HG03108 (cell line): ENCODE measurements at regions not wholly inside any gene's neighbourhood (a gene's known extent, or its start where the extent isn't known, plus 50 kb on each side); places are given as distances from the start of the nearest gene placed in this dataset.
A peak's percentile ranks its signal among the peaks of the same experiment; 100 is the strongest.
"Not testable (repeated sequence)": the region's sequence is repeated elsewhere in the genome, so short reads cannot be mapped to it uniquely, and the experiment has no call there.

Experiments
- ATAC-seq: cut with Tn5 transposase; IDR thresholded peaks from one replicate; pipeline ENCODE4 v1.9.1; 2021; ENCODE audit warnings: moderate library complexity; ENCODE audit not compliant: unreplicated experiment

DNA sequence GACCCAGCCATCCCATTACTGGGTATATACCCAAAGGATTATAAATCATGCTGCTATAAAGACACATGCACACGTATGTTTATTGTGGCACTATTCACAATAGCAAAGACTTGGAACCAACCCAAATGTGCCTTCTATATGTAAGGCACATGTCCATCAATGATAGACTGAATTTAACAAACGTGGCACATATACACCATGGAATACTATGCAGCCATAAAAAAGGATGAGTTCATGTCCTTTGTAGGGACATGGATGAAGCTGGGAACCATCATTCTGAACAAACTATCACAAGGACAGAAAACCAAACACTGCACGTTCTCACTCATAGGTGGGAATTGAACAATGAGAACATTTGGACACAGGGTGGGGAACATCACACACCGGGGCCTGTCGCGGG lies 92.1 kb downstream of the TRIM27 start:
- ATAC-seq: not testable (repeated sequence)

GRCh38 chr6:28836703-28837102 lies 87.1 kb downstream of the TRIM27 start:
- ATAC-seq: not testable (repeated sequence)

DNA sequence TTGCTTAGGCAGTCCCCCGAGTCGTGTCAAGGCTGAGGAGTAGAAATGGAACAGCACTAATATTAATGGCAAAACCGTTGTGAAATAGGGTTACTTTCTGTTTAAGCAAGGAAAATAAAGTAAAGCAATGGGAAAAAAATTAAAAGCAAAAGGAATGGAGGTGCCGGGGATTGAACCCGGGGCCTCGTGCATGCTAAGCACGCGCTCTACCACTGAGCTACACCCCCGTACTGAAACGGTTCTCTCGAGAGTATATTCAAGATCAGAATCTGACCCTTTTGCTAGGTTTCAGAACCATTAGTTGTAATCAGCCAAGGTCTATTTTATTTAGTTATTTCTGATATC lies 85.5 kb downstream of the TRIM27 start:
- ATAC-seq: no peak

- ATAC-seq: peak; percentile 53
These were observed 84.9 kb downstream of the TRIM27 start for GRCh38 chr6:28838634-28839442.

DNA sequence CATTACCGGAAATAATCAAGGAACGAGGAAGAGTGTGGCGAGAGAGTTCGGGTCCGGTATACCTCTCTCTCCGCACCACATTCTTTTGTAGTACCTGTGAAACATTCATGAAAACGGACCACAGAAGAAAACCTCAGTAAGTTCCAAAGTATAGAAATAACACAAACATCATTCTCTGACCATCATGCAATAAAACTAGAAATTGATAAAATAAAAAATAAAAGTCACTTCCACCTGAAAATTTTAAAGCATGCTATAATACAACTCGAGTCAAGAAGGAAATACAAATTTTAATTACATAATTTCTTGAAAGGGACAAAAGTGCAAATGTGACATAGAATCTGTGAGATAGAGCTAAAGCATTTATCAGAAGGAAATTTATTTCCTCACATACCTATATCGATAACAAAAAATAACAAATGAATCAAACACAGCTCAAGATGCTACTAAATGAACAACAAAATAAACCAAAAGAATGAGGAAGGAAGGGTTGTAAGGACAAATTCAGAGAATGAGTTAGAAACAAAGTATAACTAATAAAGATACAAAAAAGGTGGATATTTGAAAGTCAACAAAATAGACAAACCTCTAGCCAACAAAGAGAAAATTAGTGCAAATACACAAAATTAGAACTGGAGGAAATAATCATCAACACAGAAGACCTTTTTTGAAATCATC lies 84.2 kb downstream of the TRIM27 start:
- no peak for ATAC-seq

- ATAC-seq: no peak
These were observed 82.5 kb downstream of the TRIM27 start for GRCh38 chr6:28841290-28841689.

- not testable (repeated sequence) for ATAC-seq
These were observed 75.0 kb downstream of the TRIM27 start for GRCh38 chr6:28848756-28849155.
